ENCODE measurements at regions not wholly inside any gene's neighbourhood (a gene's known extent, or its start where the extent isn't known, plus 50 kb on each side); places are given as distances from the start of the nearest gene placed in this dataset.

DNA sequence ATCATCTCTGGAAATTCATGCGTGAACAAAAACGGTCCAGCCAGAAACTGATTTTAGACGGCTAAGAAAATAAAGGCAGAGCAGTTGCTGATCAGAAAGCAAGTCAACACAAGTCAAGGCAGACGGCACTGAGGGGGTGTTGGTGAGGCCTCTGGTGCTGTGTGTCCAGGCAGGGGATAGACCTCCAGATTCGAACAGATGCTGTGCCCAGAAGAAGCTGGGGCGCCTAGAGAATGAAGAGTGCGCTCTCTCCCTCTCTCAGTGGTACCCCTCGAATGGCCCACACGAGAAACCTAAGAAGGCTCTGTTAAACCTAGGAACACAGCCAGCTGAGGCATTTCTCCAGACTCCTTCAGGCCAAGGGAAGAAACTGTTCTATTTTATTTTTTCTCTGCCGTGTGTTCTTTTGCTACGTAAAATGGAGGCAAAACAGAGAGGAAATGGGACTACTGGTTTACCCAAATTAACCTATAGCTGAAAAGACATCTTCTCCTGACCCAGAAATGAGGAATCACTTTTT, 178.3 kb downstream of the PMP22 start:
- ATAC-seq (ENCODE audit: low read depth) = no peak
- Histone ChIP-seq H3K36me3 (ENCODE audit: low read depth) (no peaks in the 10 kb centered on the region), H3K27me3 (ENCODE audit: insufficient read depth, poor library complexity, severe bottlenecking) (peaks cover 51% of the 10 kb centered on the region), H3K27ac (ENCODE audit: poor library complexity, severe bottlenecking) (no peak overlapping the region), H3K9me3 (ENCODE audit: severe bottlenecking) (no peaks in the 10 kb centered on the region), H3K4me1 (ENCODE audit: insufficient read depth, poor library complexity, severe bottlenecking) (no peaks in the 10 kb centered on the region), H3K4me3 (ENCODE audit: severe bottlenecking) (no peak overlapping the region)
- no peak for TF ChIP-seq CTCF (IDR thresholded peaks at IDR 0.05; ENCODE audit: poor library complexity, severe bottlenecking)
- no peak for DNase-seq (ENCODE audit: low spot score)

DNA sequence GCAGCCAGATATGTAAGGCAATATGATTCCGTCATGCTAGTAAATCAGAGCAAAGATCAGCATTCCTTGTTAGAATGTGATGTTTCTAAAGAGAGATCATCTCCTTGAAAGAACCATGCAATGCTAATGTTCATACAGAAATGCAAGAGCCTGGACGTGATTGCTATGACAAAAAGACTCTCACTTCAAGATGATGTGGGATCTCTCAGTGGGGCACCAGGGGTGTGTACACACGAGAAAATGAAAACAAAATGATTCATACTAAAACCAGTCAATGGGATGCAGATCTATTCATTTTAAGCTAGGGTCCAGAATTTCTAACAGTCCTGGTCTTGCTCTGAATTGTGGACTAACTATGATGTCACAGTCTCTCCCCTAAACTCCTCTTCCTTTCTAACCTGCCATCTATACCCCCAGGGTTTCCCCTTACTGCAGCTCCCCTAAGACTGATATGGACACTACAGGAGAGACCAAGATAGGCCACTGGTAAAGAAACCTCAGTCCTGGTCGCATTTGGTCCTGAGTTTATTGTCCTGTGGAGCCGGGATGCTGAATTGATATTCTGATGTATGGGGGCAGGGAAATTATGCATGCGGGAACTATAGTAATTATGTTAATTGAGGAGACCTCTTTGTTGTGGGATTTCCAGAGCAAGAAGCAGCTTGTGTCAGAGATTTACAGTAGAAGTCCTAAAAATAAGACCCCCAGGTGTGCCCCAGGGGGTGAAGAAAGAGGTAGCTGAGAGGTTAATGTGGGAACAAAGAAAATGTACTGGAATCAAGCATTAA, 179.0 kb downstream of the PMP22 start:
- Histone ChIP-seq H3K27me3 (ENCODE audit: insufficient read depth, poor library complexity, severe bottlenecking) (peaks cover 47% of the 10 kb centered on the region), H3K9me3 (ENCODE audit: severe bottlenecking) (no peaks in the 10 kb centered on the region), H3K27ac (ENCODE audit: poor library complexity, severe bottlenecking) (no peak overlapping the region), H3K36me3 (ENCODE audit: low read depth) (no peaks in the 10 kb centered on the region), H3K4me3 (ENCODE audit: severe bottlenecking) (no peak overlapping the region), H3K4me1 (ENCODE audit: insufficient read depth, poor library complexity, severe bottlenecking) (no peaks in the 10 kb centered on the region)
- no peak for TF ChIP-seq CTCF (IDR thresholded peaks at IDR 0.05; ENCODE audit: poor library complexity, severe bottlenecking)
- DNase-seq (ENCODE audit: low spot score) = no peak
- no peak for ATAC-seq (ENCODE audit: low read depth)

- no peak overlapping the region for H3K4me3 ChIP-seq (ENCODE audit: severe bottlenecking)
- TF ChIP-seq CTCF (IDR thresholded peaks at IDR 0.05; ENCODE audit: poor library complexity, severe bottlenecking) = no peak
- H3K4me1 ChIP-seq (ENCODE audit: insufficient read depth, poor library complexity, severe bottlenecking) = no peaks in the 10 kb centered on the region
- no peak overlapping the region for H3K27ac ChIP-seq (ENCODE audit: poor library complexity, severe bottlenecking)
- no peaks in the 10 kb centered on the region for H3K9me3 ChIP-seq (ENCODE audit: severe bottlenecking)
- DNase-seq (ENCODE audit: low spot score) = no peak
- H3K36me3 ChIP-seq (ENCODE audit: low read depth) = no peaks in the 10 kb centered on the region
- H3K27me3 ChIP-seq (ENCODE audit: insufficient read depth, poor library complexity, severe bottlenecking) = peaks cover 30% of the 10 kb centered on the region
- no peak for ATAC-seq (ENCODE audit: low read depth)
Observed at GRCh38 chr17:15083225-15083624, 181.9 kb downstream of the PMP22 start.

DNA sequence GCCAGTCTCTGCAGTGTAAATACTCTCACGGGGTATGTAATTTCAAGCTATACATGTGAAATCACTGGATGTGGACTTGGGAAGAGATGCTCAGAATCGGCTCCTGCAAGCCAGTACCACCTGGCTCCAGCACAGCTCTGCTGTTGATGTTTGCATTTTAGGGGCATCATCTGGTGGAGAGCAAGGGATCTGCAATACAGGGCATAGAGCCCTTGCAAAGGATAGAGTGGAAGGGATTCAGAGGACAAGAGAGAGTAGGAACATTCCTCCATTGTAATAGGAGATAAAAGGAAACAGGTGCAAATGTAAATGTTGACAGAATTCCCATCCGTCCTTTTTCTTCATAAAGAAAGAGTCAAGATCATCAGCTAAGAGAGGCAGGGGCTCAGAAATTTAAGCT, 184.1 kb downstream of the PMP22 start:
- DNase-seq (ENCODE audit: low spot score) (no peak), ATAC-seq (ENCODE audit: low read depth) (no peak)
- no peaks in the 10 kb centered on the region for H3K36me3 ChIP-seq (ENCODE audit: low read depth)
- peaks cover 30% of the 10 kb centered on the region for H3K27me3 ChIP-seq (ENCODE audit: insufficient read depth, poor library complexity, severe bottlenecking)
- no peak overlapping the region for H3K27ac ChIP-seq (ENCODE audit: poor library complexity, severe bottlenecking)
- no peak overlapping the region for H3K4me3 ChIP-seq (ENCODE audit: severe bottlenecking)
- no peaks in the 10 kb centered on the region for H3K9me3 ChIP-seq (ENCODE audit: severe bottlenecking)
- no peaks in the 10 kb centered on the region for H3K4me1 ChIP-seq (ENCODE audit: insufficient read depth, poor library complexity, severe bottlenecking)
- no peak for TF ChIP-seq CTCF (IDR thresholded peaks at IDR 0.05; ENCODE audit: poor library complexity, severe bottlenecking)

DNA sequence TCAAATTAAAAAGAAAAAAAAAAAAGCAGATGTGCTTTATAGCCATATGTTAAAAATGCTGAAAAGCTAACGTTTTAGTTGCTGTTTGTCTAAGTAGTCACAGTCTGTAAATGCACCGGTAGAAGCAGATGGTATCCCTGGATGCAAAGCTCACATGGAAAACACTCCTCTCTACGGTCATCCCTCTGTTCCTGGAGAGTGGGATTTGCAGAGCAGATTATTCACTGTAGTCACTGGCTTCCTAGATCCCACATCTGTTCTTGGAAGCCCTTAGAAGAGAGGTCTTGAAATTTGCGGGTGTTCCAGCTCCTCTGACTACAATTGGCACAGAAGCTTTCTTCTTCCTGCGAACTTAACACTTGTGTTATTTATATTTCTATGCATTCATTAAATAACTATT, 186.6 kb downstream of the PMP22 start:
- peaks cover 18% of the 10 kb centered on the region for H3K27me3 ChIP-seq (ENCODE audit: insufficient read depth, poor library complexity, severe bottlenecking)
- no peaks in the 10 kb centered on the region for H3K36me3 ChIP-seq (ENCODE audit: low read depth)
- H3K9me3 ChIP-seq (ENCODE audit: severe bottlenecking) = no peaks in the 10 kb centered on the region
- no peaks in the 10 kb centered on the region for H3K4me1 ChIP-seq (ENCODE audit: insufficient read depth, poor library complexity, severe bottlenecking)
- ATAC-seq (ENCODE audit: low read depth) (no peak), DNase-seq (ENCODE audit: low spot score) (no peak)
- no peak overlapping the region for H3K4me3 ChIP-seq (ENCODE audit: severe bottlenecking)
- no peak overlapping the region for H3K27ac ChIP-seq (ENCODE audit: poor library complexity, severe bottlenecking)
- TF ChIP-seq CTCF (IDR thresholded peaks at IDR 0.05; ENCODE audit: poor library complexity, severe bottlenecking) = no peak

All from RWPE2 (cell line).